BLaER1 treated with 17β-estradiol and CSF1 and Interleukin-3, amounts not matched to agents 10 nM and 100 nM (cell line): ENCODE measurements at regions not wholly inside any gene's neighbourhood (a gene's known extent, or its start where the extent isn't known, plus 50 kb on each side); places are given as distances from the start of the nearest gene placed in this dataset.
A peak's percentile ranks its signal among the peaks of the same experiment; 100 is the strongest.
"Not testable (repeated sequence)": the region's sequence is repeated elsewhere in the genome, so short reads cannot be mapped to it uniquely, and the experiment has no call there.

Experiments
- H3K27ac ChIP-seq, 11 experiments: shearing (Covaris generic); formaldehyde crosslinking; 2 replicates each; pipeline ENCODE4 v1.8.1; 2022
- H3K27me3 ChIP-seq, 11 experiments: shearing (Covaris generic); formaldehyde crosslinking; 2 replicates each; pipeline ENCODE4 v1.8.1; 2022
- H3K36me3 ChIP-seq, 11 experiments: shearing (Covaris generic); formaldehyde crosslinking; 2 replicates each; pipeline ENCODE4 v1.8.1; 2022
- H3K4me1 ChIP-seq, 10 experiments: shearing (Covaris generic); formaldehyde crosslinking; 2 replicates each; pipeline ENCODE4 v1.8.1; 2022
- H3K4me2 ChIP-seq, 11 experiments: shearing (Covaris generic); formaldehyde crosslinking; 2 replicates each; pipeline ENCODE4 v1.8.1; 2022
- H3K4me3 ChIP-seq, 10 experiments: shearing (Covaris generic); formaldehyde crosslinking; 2 replicates each; pipeline ENCODE4 v1.8.1; 2022
- H3K9ac ChIP-seq, 11 experiments: shearing (Covaris generic); formaldehyde crosslinking; 2 replicates each; pipeline ENCODE4 v1.8.1; 2022
- H3K9me3 ChIP-seq, 11 experiments: shearing (Covaris generic); formaldehyde crosslinking; replicated peaks in 1 of 11; 2 replicates each; pipeline ENCODE4 v1.8.1; 2022
- H4K20me1 ChIP-seq, 11 experiments: shearing (Covaris generic); formaldehyde crosslinking; 2 replicates each; pipeline ENCODE4 v1.8.1; 2022
- Cebpa-rat ChIP-seq, 11 experiments: shearing (Covaris generic); IDR thresholded peaks; 2 replicates each; pipeline ENCODE4 v1.8.1; 2022

- peaks cover 0 to 15% (median 0%) of the 10 kb centered on the region in 11 experiments; a peak in 2 of 22 replicates for H3K9me3 ChIP-seq
- no peak overlapping the region for H3K4me3 ChIP-seq
- H4K20me1 ChIP-seq, result peaks cover 0 to 6% (median 0%) of the 10 kb centered on the region in 11 experiments; a peak in 1 of 22 replicates
- no peak overlapping the region for H3K9ac ChIP-seq
- TF ChIP-seq Cebpa-rat (IDR thresholded peaks at IDR 0.05), result no peak
- peak overlapping the region in 5 of 11 experiments; percentile 16 to 71 (median 50); a peak in 9 of 22 replicates for H3K27ac ChIP-seq
- H3K27me3 ChIP-seq, result peaks cover 0 to 7% (median 0%) of the 10 kb centered on the region in 11 experiments; a peak in 1 of 22 replicates
- H3K36me3 ChIP-seq, result no peaks in the 10 kb centered on the region
- H3K4me1 ChIP-seq, result peaks cover 36 to 60% (median 55%) of the 10 kb centered on the region in 10 experiments
- H3K4me2 ChIP-seq, result peak overlapping the region; percentile 33 to 87 (median 74); a peak in 21 of 22 replicates
Observed at GRCh38 chr4:82275431-82276331, 98.1 kb downstream of the HNRNPD start.

- peak overlapping the region in 3 of 10 experiments; percentile 5 to 14 (median 11); a peak in 4 of 20 replicates for H3K4me3 ChIP-seq
- H3K4me1 ChIP-seq, result peaks cover 36 to 63% (median 55%) of the 10 kb centered on the region in 10 experiments
- peaks cover 0 to 15% (median 0%) of the 10 kb centered on the region in 11 experiments; a peak in 2 of 22 replicates for H3K9me3 ChIP-seq
- peak overlapping the region in 6 of 11 experiments; percentile 16 to 71 (median 54); a peak in 10 of 22 replicates for H3K27ac ChIP-seq
- H3K9ac ChIP-seq, result peak overlapping the region in 4 of 11 experiments; percentile 16 to 41 (median 30); a peak in 7 of 22 replicates
- not testable (repeated sequence) for H3K27me3 ChIP-seq, H3K36me3 ChIP-seq, H4K20me1 ChIP-seq
- peak overlapping the region; percentile 33 to 87 (median 74) for H3K4me2 ChIP-seq
- 0 out of 22 replicates have a peak, but pooled peaks of 1 of the 11 experiments have one; percentile 1 for TF ChIP-seq Cebpa-rat (IDR thresholded peaks at IDR 0.05)
Observed at GRCh38 chr4:82274700-82275099, 99.1 kb downstream of the HNRNPD start.

GRCh38 chr4:82272523-82272922 is 101.3 kb downstream of the HNRNPD start:
- peak overlapping the region in 4 of 11 experiments; percentile 20 to 37 (median 28); a peak in 2 of 22 replicates for H3K27ac ChIP-seq
- H3K27me3 ChIP-seq, H3K4me3 ChIP-seq, H3K36me3 ChIP-seq, H4K20me1 ChIP-seq, H3K9me3 ChIP-seq: not testable (repeated sequence)
- peaks cover 48 to 78% (median 73%) of the 10 kb centered on the region in 10 experiments for H3K4me1 ChIP-seq
- peak overlapping the region; percentile 40 to 87 (median 77) for H3K4me2 ChIP-seq
- H3K9ac ChIP-seq, result peak overlapping the region in 3 of 11 experiments; percentile 1 to 20 (median 6); a peak in 2 of 22 replicates

GRCh38 chr4:82271915-82272480 is 101.8 kb downstream of the HNRNPD start:
- not testable (repeated sequence) for H3K4me3 ChIP-seq, H3K36me3 ChIP-seq, H4K20me1 ChIP-seq, H3K27me3 ChIP-seq, H3K9me3 ChIP-seq
- peaks cover 54 to 81% (median 77%) of the 10 kb centered on the region in 10 experiments for H3K4me1 ChIP-seq
- H3K27ac ChIP-seq, result peak overlapping the region in 6 of 11 experiments; percentile 14 to 54 (median 28); a peak in 6 of 22 replicates
- peak overlapping the region in 6 of 11 experiments; percentile 1 to 24 (median 4); a peak in 3 of 22 replicates for H3K9ac ChIP-seq
- peak overlapping the region; percentile 40 to 87 (median 77) for H3K4me2 ChIP-seq

GRCh38 chr4:82268826-82269193 is 105.0 kb downstream of the HNRNPD start:
- H3K4me2 ChIP-seq, result peak overlapping the region in 8 of 11 experiments; percentile 72 to 89 (median 82); a peak in 12 of 22 replicates
- H3K27me3 ChIP-seq, result no peaks in the 10 kb centered on the region
- no peak for TF ChIP-seq Cebpa-rat (IDR thresholded peaks at IDR 0.05)
- H3K36me3 ChIP-seq, result no peaks in the 10 kb centered on the region
- peak overlapping the region in 6 of 11 experiments; percentile 73 to 82 (median 80); a peak in 11 of 22 replicates for H3K27ac ChIP-seq
- no peaks in the 10 kb centered on the region for H4K20me1 ChIP-seq
- peak overlapping the region in 3 of 11 experiments; percentile 59 to 68 (median 65); a peak in 5 of 22 replicates for H3K9ac ChIP-seq
- no peak overlapping the region for H3K4me3 ChIP-seq
- peaks cover 0 to 20% (median 18%) of the 10 kb centered on the region in 11 experiments; a peak in 20 of 22 replicates for H3K9me3 ChIP-seq
- peaks cover 41 to 62% (median 55%) of the 10 kb centered on the region in 10 experiments for H3K4me1 ChIP-seq

- TF ChIP-seq Cebpa-rat (IDR thresholded peaks at IDR 0.05), result peak in 5 of 11 experiments; percentile 30 to 67 (median 48); a peak in 8 of 22 replicates
- Histone ChIP-seq H3K4me3 (peak overlapping the region in 7 of 10 experiments; percentile 22 to 50 (median 42); a peak in 13 of 20 replicates), H3K4me2 (peak overlapping the region; percentile 50 to 94 (median 81)), H3K27me3 (no peaks in the 10 kb centered on the region), H3K9ac (peak overlapping the region in 10 of 11 experiments; percentile 31 to 75 (median 65); a peak in 18 of 22 replicates), H3K36me3 (no peaks in the 10 kb centered on the region), H3K4me1 (peaks cover 41 to 57% (median 49%) of the 10 kb centered on the region in 10 experiments), H3K9me3 (peaks cover 0 to 26% (median 24%) of the 10 kb centered on the region in 11 experiments; a peak in 20 of 22 replicates), H4K20me1 (no peaks in the 10 kb centered on the region), H3K27ac (peak overlapping the region; percentile 31 to 82 (median 73); a peak in 20 of 22 replicates)
Observed at GRCh38 chr4:82268050-82268825, 105.6 kb downstream of the HNRNPD start.

- peak overlapping the region in 8 of 11 experiments; percentile 33 to 75 (median 66); a peak in 15 of 22 replicates for H3K9ac ChIP-seq
- peak overlapping the region in 10 of 11 experiments; percentile 42 to 82 (median 75); a peak in 19 of 22 replicates for H3K27ac ChIP-seq
- no peaks in the 10 kb centered on the region for H4K20me1 ChIP-seq
- H3K4me3 ChIP-seq, result peak overlapping the region in 5 of 10 experiments; percentile 42 to 50 (median 44); a peak in 5 of 20 replicates
- H3K27me3 ChIP-seq, result no peaks in the 10 kb centered on the region
- no peaks in the 10 kb centered on the region for H3K36me3 ChIP-seq
- peaks cover 34 to 49% (median 43%) of the 10 kb centered on the region in 10 experiments for H3K4me1 ChIP-seq
- peak overlapping the region; percentile 50 to 94 (median 81) for H3K4me2 ChIP-seq
- TF ChIP-seq Cebpa-rat (IDR thresholded peaks at IDR 0.05), result no peak
- peaks cover 0 to 33% (median 31%) of the 10 kb centered on the region in 11 experiments; a peak in 20 of 22 replicates for H3K9me3 ChIP-seq
Observed at GRCh38 chr4:82267506-82267905, 106.3 kb downstream of the HNRNPD start.

- Histone ChIP-seq H3K27ac (no peak overlapping the region), H3K9ac (no peak overlapping the region), H3K4me3 (no peak overlapping the region), H3K4me1 (peaks cover 23 to 38% (median 32%) of the 10 kb centered on the region in 10 experiments), H3K36me3 (peaks cover 0 to 3% (median 0%) of the 10 kb centered on the region in 11 experiments; a peak in 1 of 22 replicates), H4K20me1 (no peaks in the 10 kb centered on the region), H3K27me3 (no peaks in the 10 kb centered on the region), H3K9me3 (peaks cover 0 to 45% (median 41%) of the 10 kb centered on the region in 11 experiments; a peak in 21 of 22 replicates), H3K4me2 (peak overlapping the region in 5 of 11 experiments; percentile 24 to 89 (median 81); a peak in 6 of 22 replicates)
- peak in 3 of 11 experiments; percentile 38 to 77 (median 75); a peak in 7 of 22 replicates for TF ChIP-seq Cebpa-rat (IDR thresholded peaks at IDR 0.05)
Observed at GRCh38 chr4:82266345-82266744, 107.4 kb downstream of the HNRNPD start.
